RWPE2 (cell line): ENCODE measurements at regions not wholly inside any gene's neighbourhood (a gene's known extent, or its start where the extent isn't known, plus 50 kb on each side); places are given as distances from the start of the nearest gene placed in this dataset.
"Not testable (repeated sequence)": the region's sequence is repeated elsewhere in the genome, so short reads cannot be mapped to it uniquely, and the experiment has no call there.

Source experiments
- ATAC-seq: fragments of 200-7000 bp; cut with Tn5 transposase; 3 replicates; pipeline ENCODE4 v1.9.1; 2021; ENCODE audit warnings: low read depth
- DNase-seq: peaks from one replicate; pipeline ENCODE4 v3.0.0-alpha.2; 2020; ENCODE audit warnings: low spot score
- H3K27ac ChIP-seq: fragments of 450-650 bp; 2 replicates; pipeline ENCODE4 v1.5.1; 2017; ENCODE audit warnings: mild to moderate bottlenecking; ENCODE audit not compliant: poor library complexity, severe bottlenecking
- H3K27me3 ChIP-seq: fragments of 250-450 bp; sonication (Bioruptor Pico); 2 replicates; pipeline ENCODE4 v1.5.1; 2021; ENCODE audit warnings: mild to moderate bottlenecking, moderate library complexity; ENCODE audit not compliant: insufficient read depth, poor library complexity, severe bottlenecking
- H3K36me3 ChIP-seq: fragments of 250-450 bp; sonication (Bioruptor Pico); 2 replicates; pipeline ENCODE4 v1.5.1; 2020; ENCODE audit warnings: low read depth, mild to moderate bottlenecking, moderate library complexity
- H3K4me1 ChIP-seq: fragments of 250-450 bp; sonication (Bioruptor Pico); 2 replicates; pipeline ENCODE4 v1.5.1; 2021; ENCODE audit warnings: mild to moderate bottlenecking, moderate library complexity; ENCODE audit not compliant: insufficient read depth, poor library complexity, severe bottlenecking
- H3K4me3 ChIP-seq: fragments of 250-450 bp; sonication (Bioruptor Pico); 2 replicates; pipeline ENCODE4 v1.5.1; 2021; ENCODE audit warnings: mild to moderate bottlenecking, moderate library complexity; ENCODE audit not compliant: severe bottlenecking
- H3K9me3 ChIP-seq: fragments of 250-450 bp; sonication (Bioruptor Pico); 2 replicates; pipeline ENCODE4 v1.5.1; 2021; ENCODE audit warnings: mild to moderate bottlenecking, moderate library complexity; ENCODE audit not compliant: severe bottlenecking
- TF ChIP-seq, protein P1 (sequence below): fragments of 450-650 bp; IDR thresholded peaks from one replicate; pipeline ENCODE4 v1.5.1; 2017; ENCODE audit warnings: mild to moderate bottlenecking, moderate library complexity; ENCODE audit not compliant: poor library complexity, severe bottlenecking

DNA sequence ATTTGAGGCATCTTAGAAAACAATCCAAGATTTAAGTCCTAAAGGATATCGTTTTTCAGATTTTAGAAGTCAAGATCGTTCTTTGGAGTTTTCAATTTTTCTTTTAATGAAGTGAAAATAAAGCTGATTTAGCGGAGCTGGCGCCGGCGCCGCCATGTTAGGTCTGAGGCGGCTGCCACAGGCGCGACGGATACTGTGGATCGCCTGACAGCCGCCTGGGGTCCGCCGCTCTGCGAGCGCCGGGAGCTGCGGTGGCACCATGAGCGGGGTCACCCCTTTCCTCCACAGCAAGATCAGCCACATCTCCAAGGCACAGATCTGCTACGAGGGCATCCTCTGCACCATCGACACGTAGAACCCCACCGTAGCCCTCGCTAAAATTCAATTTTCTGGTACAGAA lies 247.2 kb downstream of the GJA1 start:
- ATAC-seq: no peak
- Histone ChIP-seq H3K4me3 (no peak overlapping the region), H3K36me3 (no peaks in the 10 kb centered on the region), H3K27me3 (no peaks in the 10 kb centered on the region), H3K4me1 (no peaks in the 10 kb centered on the region), H3K9me3 (no peaks in the 10 kb centered on the region), H3K27ac (no peak overlapping the region)
- TF ChIP-seq, protein P1, sequence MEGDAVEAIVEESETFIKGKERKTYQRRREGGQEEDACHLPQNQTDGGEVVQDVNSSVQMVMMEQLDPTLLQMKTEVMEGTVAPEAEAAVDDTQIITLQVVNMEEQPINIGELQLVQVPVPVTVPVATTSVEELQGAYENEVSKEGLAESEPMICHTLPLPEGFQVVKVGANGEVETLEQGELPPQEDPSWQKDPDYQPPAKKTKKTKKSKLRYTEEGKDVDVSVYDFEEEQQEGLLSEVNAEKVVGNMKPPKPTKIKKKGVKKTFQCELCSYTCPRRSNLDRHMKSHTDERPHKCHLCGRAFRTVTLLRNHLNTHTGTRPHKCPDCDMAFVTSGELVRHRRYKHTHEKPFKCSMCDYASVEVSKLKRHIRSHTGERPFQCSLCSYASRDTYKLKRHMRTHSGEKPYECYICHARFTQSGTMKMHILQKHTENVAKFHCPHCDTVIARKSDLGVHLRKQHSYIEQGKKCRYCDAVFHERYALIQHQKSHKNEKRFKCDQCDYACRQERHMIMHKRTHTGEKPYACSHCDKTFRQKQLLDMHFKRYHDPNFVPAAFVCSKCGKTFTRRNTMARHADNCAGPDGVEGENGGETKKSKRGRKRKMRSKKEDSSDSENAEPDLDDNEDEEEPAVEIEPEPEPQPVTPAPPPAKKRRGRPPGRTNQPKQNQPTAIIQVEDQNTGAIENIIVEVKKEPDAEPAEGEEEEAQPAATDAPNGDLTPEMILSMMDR: no peak
- DNase-seq: no peak

DNA sequence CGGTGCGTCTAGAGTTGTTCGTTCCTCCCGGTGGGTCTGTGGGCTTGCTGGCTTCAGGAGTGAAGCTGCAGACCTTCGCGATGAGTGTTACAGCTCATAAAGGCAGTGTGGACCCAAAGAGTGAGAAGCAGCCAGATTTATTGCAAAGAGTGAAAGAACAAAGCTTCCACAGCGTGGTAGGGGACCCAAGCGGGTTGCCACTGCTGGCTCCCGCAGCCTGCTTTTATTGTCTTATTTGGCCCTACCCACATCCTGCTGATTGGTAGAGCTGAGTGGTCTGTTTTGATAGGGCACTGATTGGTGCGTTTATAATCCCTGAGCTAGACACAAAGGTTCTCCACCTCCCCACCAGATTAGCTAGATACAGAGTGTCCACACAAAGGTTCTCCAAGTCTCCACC lies 250.4 kb downstream of the GJA1 start:
- H3K4me3 ChIP-seq, DNase-seq, H3K36me3 ChIP-seq, H3K27ac ChIP-seq, H3K4me1 ChIP-seq, H3K9me3 ChIP-seq, H3K27me3 ChIP-seq, ATAC-seq: not testable (repeated sequence)

DNA sequence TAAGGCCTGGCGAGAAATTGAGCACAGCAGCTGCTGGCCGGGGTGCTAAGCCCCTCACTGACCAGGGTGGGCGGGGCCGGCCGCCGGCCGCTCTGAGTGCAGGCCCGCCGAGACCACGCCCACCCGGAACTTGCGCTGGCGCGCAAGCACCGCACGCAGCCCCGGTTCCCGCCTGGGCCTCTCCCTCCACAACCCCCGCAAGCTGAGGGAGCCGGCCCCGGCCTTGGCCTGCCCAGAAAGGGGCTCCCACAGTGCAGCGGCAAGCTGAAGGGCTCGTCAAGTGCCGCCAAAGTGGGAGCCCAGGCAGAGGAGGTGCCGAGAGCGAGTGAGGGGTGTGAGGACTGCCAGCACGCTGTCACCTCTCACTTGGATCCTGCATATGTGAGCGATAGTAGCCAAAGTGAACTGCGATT lies 251.2 kb downstream of the GJA1 start:
- Histone ChIP-seq H3K9me3 (no peaks in the 10 kb centered on the region), H3K36me3 (no peaks in the 10 kb centered on the region), H3K4me1 (peaks cover 9% of the 10 kb centered on the region), H3K4me3 (no peak overlapping the region), H3K27me3 (no peaks in the 10 kb centered on the region), H3K27ac (no peak overlapping the region)
- DNase-seq: no peak
- no peak for ATAC-seq
- TF ChIP-seq, protein P1: no peak

DNA sequence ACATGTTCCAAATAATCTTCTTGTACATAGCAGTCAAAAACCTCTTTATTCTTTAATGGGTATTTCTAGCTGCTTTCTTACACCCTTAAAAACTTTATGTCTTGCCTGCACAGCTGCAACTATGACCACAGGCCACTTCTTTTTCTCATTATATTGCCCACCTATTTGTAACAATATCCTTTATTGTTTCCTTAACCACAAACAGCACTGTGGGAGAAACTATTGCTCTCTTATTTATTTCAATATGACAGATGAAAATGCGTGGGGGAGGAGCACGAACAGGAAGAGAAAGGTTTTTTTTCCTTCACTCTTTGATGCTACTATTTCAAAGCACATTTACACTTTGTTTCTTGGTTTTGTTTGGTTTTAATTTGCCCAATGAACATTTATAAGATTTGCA lies 253.5 kb downstream of the GJA1 start:
- TF ChIP-seq, protein P1: no peak
- H3K4me1 ChIP-seq: peaks cover 15% of the 10 kb centered on the region
- no peaks in the 10 kb centered on the region for H3K9me3 ChIP-seq
- H3K27me3 ChIP-seq: no peaks in the 10 kb centered on the region
- no peak overlapping the region for H3K27ac ChIP-seq
- DNase-seq: no peak
- no peak for ATAC-seq
- no peaks in the 10 kb centered on the region for H3K36me3 ChIP-seq
- no peak overlapping the region for H3K4me3 ChIP-seq

DNA sequence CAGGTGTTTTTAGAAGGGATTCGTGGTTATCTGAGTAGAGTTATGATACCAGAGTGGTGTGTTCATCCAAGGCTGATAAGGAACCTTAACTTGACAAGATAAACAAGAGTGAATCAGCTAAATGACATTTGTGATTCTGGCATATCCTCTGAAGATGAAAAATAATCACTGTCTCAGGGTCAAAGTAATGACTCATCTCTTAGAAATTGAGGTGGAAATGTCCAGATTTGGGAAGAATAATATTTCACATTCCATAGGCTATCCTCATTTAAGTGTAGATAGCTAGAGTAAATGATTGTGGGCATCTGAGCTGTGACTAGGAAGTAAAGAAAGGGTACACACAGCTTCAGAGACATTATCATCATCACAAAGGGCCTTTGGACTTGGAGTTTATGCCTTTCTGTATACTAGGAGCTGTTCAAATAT lies 255.7 kb downstream of the GJA1 start:
- Histone ChIP-seq H3K27ac (peak overlapping the region; percentile 11), H3K9me3 (no peaks in the 10 kb centered on the region), H3K27me3 (no peaks in the 10 kb centered on the region), H3K36me3 (no peaks in the 10 kb centered on the region), H3K4me3 (no peak overlapping the region), H3K4me1 (peaks cover 15% of the 10 kb centered on the region)
- TF ChIP-seq, protein P1: no peak
- DNase-seq (no peak), ATAC-seq (peak; percentile 67)
